GM18508 (cell line): ENCODE measurements at regions not wholly inside any gene's neighbourhood (a gene's known extent, or its start where the extent isn't known, plus 50 kb on each side); places are given as distances from the start of the nearest gene placed in this dataset.

Experiments used
- ATAC-seq: cut with Tn5 transposase; IDR thresholded peaks from one replicate; pipeline ENCODE4 v1.9.1; 2021; ENCODE audit warnings: moderate number of reproducible peaks; ENCODE audit not compliant: insufficient read depth, unreplicated experiment

DNA sequence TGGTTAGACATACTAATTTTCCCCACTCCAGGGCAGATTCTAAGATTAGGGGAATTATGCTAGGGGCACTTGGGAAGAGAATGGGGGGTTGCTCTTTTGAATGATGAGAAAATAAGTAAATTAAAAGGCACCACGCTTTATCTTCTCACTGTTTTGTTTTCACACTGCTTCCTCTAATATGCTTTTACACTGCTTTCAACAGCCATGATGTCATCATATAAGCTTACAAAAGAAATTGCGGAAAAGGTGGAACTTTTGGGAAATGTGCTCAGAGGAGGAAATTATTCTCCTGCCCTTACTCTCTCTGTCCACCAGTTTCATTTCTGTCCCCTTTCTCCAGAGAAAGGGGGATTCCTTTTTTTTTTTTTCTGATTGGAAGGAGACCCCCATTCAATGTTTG is 308.2 kb downstream of the TOX3 start:
- ATAC-seq: no peak

DNA sequence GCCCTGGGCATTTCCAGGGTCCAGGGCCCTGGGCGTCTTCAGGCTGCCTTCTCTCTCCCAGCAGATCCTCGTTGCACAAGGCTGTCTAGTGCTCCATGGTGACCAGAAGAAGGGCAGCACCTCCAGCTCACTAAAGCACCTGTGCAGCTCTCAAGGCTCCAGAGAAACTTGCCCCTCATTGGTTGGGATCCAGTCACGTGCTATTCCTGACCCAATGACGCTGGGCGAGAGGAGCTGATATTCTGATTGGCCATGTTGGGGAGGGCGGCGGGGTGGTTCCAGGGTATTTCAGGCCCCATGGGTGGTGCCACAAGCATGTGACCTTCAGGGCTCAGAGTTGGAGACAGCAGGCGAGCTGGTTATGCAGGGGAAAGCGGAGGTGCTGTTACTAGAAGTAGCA is 309.1 kb downstream of the TOX3 start:
- no peak for ATAC-seq

DNA sequence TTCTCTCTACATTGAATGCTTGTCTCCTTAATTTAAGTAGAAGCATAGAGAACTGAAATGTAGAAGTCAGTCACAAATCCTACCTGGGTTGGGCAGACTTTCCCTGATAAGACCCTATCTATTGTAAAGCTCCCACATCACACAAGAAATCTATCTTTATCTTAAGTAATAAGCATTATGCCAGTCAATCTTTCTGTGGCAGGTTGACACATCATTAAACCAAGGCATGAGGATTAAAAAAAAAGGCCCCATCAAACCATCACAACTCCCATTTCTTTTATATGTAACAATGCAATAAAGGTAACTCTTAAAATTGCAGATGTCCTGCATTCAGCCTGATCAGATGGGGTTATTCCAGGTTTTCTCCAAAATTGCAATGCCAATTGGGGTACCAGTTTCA is 311.8 kb downstream of the TOX3 start:
- ATAC-seq: no peak

DNA sequence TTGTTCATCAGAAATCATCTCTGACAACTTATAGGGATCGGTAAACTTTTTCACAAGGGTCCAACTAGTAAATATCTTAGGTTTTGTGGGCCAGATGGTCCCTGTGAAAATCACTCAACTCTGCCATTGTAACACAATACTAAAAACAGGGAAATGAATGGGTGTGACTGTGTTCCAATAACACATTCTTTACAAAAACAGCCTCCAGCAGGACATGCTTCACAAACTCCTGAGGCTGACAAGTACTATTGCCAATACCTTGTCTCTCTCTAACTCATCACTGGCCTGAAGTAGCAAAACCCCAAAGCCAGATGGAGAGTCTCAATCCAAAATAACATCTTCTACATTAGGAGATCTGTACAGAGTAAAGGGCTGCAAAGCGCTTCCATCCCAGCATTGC is 312.3 kb downstream of the TOX3 start:
- no peak for ATAC-seq

DNA sequence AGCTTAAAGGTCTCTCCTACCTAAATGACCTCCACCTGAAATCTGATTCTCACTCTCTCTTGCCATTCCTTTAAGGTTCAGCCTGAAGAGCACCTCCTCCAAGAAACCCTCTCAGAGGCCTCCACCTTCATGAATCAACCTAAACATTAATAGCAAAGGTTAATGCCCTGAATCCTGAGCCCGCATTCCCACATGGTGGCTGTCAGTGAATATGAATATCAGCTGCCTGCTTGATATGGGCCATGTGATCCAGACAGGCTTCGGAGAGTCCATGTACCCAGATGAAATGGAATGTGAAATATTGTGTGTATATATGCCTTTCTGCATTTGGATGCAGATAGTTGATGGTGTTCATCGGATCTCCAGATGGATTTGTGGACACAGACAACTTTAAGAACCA is 317.5 kb downstream of the TOX3 start:
- ATAC-seq: no peak

DNA sequence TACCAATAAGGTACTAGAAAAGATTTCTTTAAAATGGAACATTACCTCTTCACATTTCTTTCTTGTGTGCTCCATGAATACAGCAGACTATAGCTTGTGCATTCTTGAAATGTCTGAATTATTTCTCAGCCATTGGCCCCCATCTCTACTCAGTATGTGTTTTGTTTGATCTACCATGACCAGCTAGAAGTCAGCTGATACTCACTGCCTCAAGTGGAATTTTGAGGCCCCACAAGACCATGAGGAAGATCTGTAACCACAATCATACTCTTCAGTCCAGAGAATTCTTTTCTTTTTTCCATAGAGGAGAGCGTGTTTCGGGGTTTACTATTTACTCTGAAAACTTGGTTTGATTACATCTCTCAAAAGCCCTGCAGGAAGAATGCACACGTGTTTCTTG is 319.1 kb downstream of the TOX3 start:
- no peak for ATAC-seq

DNA sequence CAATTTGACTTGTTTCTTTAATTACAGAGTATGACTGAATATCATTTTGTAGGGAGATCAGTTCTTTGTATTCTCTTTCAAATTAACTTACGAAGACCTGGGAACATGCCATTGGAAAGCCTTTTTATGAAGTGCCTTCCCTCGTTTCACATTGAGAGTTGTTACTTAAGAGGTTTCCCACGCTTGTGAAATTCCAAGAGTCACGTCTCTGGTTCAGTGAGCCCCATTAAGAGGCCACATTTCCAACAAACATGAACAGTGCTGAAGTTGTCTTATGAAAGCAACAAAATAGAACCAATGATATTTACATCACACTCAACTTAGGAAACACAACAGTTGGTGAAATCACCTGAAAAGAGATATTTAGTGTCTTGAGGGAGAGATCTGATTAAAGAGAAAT is 334.1 kb downstream of the TOX3 start:
- ATAC-seq: no peak

DNA sequence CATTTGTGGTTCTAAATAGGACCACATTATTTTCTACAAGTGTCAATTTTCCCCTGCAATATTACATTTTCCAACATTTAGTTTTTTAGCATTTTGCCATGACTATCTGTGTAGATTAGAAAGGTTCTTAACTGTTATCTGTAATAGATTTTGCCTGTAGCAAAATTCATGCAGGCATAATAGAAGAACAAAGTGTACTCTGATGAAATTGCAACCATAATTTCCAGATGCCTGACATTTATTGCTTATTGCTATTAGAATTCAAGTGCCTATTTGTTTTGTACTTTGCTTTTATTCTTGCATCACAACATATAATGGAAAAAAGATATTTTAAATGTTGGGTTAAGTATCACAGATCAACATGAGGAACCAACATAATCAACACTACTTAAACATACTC is 337.7 kb downstream of the TOX3 start:
- no peak for ATAC-seq

DNA sequence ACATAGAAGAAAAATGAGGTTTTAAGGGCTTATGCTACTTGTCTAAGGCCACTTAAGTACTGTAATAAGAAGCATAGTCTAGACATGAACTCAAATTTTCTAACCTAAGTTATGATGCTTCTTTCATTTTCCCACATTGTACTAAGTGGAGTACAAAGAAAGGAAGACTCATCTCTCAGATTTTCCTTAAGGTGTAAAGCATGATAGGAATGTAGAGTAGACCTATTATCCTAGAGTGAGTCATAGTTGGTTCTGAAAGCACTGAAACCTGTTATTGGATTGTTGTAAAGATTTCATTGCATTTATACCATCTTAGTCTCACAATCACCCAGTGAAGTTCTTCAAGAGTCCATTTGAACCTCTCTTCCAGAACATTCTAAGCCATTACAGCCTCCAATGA is 343.8 kb downstream of the TOX3 start:
- ATAC-seq: no peak

DNA sequence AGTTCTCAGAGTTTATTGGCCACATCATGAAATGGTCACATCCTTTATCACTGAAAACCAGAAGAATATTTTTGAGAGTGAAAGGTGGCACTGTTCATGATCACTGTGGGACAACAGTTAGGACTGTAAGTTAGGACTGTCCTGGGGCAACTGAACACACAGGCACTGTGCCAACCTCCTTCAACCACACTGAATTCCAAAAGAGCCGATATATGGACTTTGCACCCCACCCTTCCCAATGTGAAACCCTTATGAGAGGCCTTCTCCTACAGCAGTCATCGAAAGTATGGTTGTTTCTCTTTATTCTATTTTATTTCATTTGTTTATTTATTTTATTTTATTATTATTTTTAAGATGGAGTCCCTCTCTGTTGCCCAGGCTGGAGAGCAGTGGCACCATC is 353.5 kb downstream of the TOX3 start:
- ATAC-seq: no peak

DNA sequence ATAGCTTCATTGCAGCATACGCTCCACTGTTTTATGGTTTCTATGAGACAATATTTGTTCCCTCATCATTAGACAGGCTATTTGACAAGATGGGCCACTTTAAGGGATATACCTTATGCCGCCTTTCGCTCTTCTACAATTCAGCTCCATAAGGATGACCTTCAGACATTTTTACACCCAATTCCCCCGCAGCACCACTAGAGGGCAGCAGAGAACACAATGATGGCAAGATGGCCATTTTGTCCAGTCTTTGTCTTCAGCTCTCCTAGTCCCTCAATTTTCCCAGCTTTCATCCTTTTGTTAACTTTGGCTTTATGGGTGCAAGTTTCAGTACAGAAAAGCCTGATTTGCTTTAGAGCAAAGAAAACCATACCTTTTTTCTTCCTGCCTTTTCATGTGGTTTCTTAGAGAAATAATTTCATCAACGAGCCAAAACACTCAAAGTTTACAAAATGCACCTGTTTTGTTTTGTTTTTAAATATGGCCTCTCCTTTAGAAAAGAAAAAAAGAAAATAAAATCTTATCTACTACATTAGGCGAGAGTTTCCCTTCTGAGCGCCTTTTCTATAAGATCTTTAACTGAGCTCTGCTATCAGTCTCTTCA is 355.3 kb downstream of the TOX3 start:
- no peak for ATAC-seq

DNA sequence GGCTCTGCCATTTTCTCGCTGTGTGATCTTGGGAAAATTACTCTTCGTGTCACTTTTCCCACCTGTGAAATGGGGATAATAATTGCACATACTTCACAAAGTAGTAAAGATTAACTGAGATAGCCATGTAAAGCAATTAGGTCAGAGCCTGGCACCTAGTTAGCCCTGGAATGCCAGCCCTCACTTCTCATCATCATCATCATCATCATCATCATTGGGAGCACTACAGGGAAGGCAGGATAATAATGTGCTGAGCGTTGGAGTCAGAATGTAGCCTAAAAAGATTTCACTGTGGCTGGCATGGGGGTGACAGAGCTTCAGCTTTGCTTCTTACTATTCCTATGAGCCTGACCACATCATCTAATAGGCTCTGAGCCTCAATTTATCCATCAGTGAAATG is 362.6 kb downstream of the TOX3 start:
- ATAC-seq: no peak

DNA sequence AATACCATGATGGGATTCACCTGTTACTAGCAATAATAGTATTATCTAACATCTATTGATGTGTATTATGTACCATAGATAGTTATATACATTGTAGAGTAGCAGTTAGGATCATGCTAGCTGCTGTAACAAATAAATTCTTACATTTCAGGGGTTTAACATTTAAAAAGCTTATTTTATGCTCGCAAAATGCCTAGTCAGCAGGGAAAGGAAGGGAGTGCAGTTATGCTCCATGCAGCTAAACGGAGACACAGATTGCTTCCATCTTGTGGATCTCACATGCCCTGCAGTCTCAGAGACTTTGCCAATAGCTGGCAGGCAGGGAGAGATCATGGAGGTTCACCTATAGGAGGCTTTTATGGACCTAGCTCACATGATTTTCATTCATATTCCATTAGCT is 364.1 kb downstream of the TOX3 start:
- ATAC-seq: no peak

DNA sequence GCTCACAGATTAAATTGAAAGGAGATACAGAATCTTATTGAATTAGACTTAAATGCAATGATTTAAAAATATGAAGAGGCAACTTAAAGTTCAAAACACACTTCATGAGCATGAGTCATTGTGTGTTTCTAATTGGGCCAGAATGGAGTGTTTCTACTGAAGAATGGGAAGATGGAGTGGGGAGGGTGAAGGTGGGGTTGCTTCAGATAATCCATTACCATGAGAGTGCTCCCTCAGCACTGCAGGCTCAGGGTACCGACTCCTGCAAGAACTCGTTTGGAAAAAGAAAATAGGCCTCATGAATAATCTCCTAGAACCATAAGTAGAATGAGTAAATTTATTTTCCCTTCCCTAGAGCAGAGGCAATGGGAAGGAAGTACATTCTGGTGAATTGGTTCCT is 372.8 kb downstream of the TOX3 start:
- ATAC-seq: no peak

DNA sequence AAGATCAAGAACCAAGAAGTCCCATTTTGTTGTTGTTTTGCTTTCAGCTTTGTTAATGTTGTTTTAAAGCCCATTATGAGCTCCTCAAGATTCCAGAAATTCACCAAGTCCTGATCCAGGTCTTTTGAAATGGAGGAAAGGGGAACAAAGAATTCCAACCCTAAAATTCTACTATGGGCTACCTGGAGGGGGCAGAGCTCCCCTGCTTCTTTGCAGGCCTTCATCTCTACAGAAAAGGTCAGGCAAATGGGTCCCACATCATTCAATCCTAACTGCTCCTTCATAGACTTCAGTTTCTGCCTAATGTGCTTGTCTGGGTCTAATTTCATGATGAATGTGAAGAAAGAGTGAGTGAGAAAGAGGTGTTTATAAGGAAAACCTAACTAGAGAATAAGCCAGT is 375.5 kb downstream of the TOX3 start:
- no peak for ATAC-seq

DNA sequence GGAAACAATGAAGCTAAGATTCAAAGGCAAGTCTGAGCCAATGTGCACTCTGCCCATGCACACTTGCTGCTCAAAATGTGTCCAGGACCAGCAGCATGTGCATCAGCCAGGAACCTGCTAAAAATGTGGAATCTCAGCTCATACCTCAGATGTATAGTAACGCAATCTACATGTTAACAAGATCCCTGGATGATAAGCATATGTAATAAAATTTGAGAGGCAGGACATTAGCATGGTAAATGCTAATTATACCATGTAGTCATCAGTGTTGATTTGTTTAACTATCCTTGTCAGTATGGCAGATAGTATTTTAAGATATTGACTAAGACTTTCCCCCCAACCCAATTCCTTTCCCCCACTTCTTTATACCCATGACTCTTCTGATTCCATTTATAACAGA is 379.6 kb downstream of the TOX3 start:
- no peak for ATAC-seq

DNA sequence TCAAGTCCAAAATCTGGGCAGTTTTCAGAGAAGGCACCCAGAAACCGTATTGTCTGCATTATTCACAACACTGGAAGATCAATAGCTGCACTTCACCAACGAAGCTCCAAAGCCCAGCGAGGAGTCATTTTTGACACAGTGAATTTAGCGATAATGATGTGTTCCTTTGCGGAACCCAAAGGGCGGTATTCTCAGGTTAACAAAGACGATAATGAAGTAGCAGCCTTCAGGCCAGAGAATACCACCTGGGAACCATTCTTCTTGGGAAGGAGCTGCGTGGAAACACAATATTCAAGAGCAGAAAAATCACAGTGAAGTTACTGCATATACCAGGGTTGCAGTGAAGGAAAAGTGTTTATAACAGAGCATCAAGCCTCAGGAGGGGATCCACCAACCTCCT is 381.0 kb downstream of the TOX3 start:
- ATAC-seq: no peak

DNA sequence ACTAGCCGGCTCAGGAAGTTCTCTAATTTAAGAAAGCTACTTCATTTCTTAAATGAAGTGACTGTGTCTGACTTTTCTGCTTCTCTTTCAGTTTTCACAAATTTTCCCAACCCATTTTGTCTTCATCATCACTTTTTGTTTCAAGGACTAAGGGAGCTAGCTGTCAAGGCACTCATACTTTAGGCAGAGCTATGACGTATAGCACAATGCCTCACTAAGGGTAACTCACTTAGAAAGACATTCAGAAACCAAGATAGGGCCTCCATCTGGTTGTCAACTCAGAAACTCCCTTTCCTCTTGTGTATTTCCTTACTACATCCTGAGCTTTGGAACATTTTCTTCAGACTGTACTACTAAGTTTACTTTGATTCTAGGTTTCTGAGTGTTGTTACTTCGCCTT is 397.9 kb downstream of the TOX3 start:
- ATAC-seq: no peak

DNA sequence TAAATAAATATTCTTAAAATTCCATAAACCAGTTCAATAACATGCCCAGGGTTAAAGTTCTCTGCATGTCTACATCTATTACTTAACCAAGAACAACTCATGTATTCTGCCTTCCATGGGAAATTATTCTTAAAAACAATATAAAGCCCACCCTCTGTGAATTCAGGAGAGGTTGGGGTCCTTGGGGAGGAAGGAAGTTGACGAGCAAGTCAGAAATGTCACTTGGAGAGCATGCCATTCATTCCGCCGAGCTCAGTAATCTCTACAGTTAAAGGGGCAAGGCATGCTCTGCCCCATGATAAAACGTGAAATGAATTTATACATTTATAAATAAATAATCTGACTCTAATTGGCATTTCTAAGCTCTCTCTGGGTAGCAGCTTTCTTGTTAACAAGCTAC is 405.1 kb downstream of the TOX3 start:
- ATAC-seq: no peak

DNA sequence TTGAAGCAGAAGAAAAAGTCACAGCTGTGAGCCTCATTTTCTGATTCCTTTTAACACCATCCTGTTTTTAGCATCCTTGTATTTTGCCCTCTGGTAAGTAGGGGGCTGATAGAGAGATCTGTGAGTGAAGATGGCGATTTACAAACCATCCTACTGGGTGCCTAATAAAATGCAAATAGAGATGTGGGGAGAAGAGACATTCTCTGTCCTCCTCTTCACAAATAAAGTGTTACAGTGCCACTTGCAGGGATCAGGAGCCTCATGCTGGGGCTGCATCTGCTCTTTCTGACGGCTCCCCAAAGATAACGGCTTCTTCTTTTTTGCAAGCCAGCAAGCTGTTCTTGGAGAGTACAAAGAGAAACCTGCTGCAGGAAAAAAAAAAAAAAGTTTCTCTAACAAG is 418.6 kb downstream of the TOX3 start:
- no peak for ATAC-seq

DNA sequence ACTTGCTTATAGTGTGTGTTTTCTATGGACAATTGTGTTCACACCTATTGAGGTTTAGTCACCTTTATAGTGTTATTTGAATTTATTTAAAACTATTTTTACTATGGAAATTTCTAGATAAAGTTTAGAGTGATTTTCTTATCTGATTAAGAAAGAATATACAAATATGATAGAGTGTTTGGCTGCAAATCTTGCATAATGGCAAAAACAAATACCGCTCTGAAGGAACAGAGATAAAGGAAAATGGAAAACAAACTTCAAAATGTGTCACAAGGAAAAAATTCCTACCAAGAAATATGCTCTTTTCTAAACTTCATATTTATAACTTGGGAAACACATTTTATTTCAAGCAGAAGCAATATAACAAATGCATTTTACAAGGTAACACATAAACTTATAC is 423.1 kb downstream of the TOX3 start:
- no peak for ATAC-seq

DNA sequence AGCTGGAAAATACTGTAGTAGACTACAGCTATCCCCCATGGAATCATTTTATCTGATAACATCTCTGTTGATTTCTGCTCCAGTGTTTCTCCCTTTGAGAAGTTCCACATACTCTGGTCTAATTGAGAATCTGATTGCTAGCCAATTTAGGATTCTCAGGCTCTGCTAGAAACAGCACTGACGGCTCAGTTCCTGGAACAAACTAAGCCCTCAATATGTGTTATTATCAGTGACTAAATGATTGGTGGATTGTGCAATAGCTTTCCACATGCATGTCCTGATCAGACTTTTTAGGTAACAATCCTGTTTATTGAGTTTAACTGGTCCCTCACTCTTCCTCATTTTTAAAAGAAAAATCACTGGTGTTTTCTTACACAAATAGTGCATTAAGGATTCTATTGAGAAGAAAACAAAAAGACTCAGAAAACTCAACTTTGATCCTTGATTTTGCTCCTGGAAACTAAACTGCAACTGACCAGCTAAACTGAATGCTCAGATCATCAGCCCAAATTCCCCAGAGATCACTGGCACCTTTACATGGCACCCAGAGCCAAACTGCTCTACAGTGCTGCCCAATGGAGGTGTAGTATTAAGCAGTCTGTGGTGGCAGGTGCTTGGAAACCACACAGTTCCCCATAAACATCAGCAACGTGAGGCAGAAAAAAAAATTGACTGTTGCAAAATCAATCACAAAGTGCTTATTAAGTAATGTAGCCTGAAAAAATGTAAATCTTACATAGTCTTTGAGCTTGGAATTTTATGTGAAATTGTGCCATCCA is 423.7 kb downstream of the TOX3 start:
- ATAC-seq: no peak
